Liver (tissue), 8 donors: ENCODE measurements at regions not wholly inside any gene's neighbourhood (a gene's known extent, or its start where the extent isn't known, plus 50 kb on each side); places are given as distances from the start of the nearest gene placed in this dataset.

Experiments used
- DNase-seq: peaks from one replicate; pipeline ENCODE4 v3.0.0-alpha.2; 2017; ENCODE audit warnings: low spot score
- H3K27ac ChIP-seq, 2 donors: one replicate each; pipeline ENCODE4 v1.7.0; 2013; ENCODE audit warnings: inconsistent platforms in 2 of 2, low read length in 2 of 2, control low read depth in 1 of 2, low read depth in 1 of 2, mild to moderate bottlenecking in 1 of 2
- H3K27me3 ChIP-seq, 4 donors: one replicate each; pipeline versions ENCODE4 v1.6.1 to v1.7.0; 2013; ENCODE audit warnings: low read length in 3 of 4, inconsistent platforms in 1 of 4, mild to moderate bottlenecking in 1 of 4, moderate library complexity in 1 of 4; ENCODE audit not compliant: control insufficient read depth in 4 of 4, insufficient read depth in 4 of 4
- H3K36me3 ChIP-seq, 4 donors: one replicate each; pipeline versions ENCODE4 v1.6.1 to v1.7.0; 2013; ENCODE audit warnings: low read length in 3 of 4, mild to moderate bottlenecking in 3 of 4, low read depth in 1 of 4, moderate library complexity in 1 of 4; ENCODE audit not compliant: control insufficient read depth in 4 of 4, insufficient read depth in 3 of 4
- H3K4me1 ChIP-seq, 4 donors: one replicate each; pipeline versions ENCODE4 v1.6.1 to v1.7.0; 2013; ENCODE audit warnings: low read length in 3 of 4, mild to moderate bottlenecking in 3 of 4, moderate library complexity in 1 of 4; ENCODE audit not compliant: control insufficient read depth in 4 of 4, insufficient read depth in 4 of 4
- H3K4me3 ChIP-seq, 3 donors: one replicate each; pipeline versions ENCODE4 v1.6.1 to v1.7.0; 2013; ENCODE audit warnings: low read length in 3 of 3, control low read depth in 1 of 3, low read depth in 1 of 3, mild to moderate bottlenecking in 1 of 3
- H3K9ac ChIP-seq, 2 donors: one replicate each; pipeline ENCODE4 v1.7.0; 2013; ENCODE audit warnings: low read length in 2 of 2, mild to moderate bottlenecking in 2 of 2, moderate library complexity in 2 of 2, control low read depth in 1 of 2, low read depth in 1 of 2
- H3K9me3 ChIP-seq, 4 donors: one replicate each; pipeline versions ENCODE4 v1.6.1 to v1.7.0; 2013; ENCODE audit warnings: low read length in 3 of 4; ENCODE audit not compliant: control insufficient read depth in 4 of 4
- EGR1 ChIP-seq, 2 donors: IDR thresholded peaks; 2 replicates each; pipeline ENCODE4 v1.6.1; 2016 to 2018; ENCODE audit warnings: antibody characterized with exemption in 2 of 2, low read depth in 2 of 2
- FOXA1 ChIP-seq: IDR thresholded peaks from 2 replicates; pipeline ENCODE4 v1.6.1; 2016; ENCODE audit warnings: antibody characterized with exemption
- GABPA ChIP-seq, 2 donors: IDR thresholded peaks in 1 of 2; conservative IDR thresholded peaks in 1 of 2; 2 replicates each; pipeline ENCODE4 v1.6.1; 2016; ENCODE audit warnings: antibody characterized with exemption in 2 of 2, mild to moderate bottlenecking in 1 of 2, moderate library complexity in 1 of 2
- HNF4G ChIP-seq: IDR thresholded peaks from 2 replicates; pipeline ENCODE4 v1.6.1; 2016; ENCODE audit warnings: antibody characterized with exemption
- JUND ChIP-seq, 2 donors: IDR thresholded peaks; 2 replicates each; pipeline ENCODE4 v1.6.1; 2016; ENCODE audit warnings: antibody characterized with exemption in 2 of 2
- RAD21 ChIP-seq, 2 donors: IDR thresholded peaks; 2 replicates each; pipeline ENCODE4 v1.6.1; 2016; ENCODE audit warnings: antibody characterized with exemption in 2 of 2, mild to moderate bottlenecking in 2 of 2
- RXRA ChIP-seq, 2 donors: IDR thresholded peaks; 2 replicates each; pipeline ENCODE4 v1.6.1; 2017 to 2018; ENCODE audit warnings: antibody characterized with exemption in 2 of 2, mild to moderate bottlenecking in 1 of 2
- SP1 ChIP-seq: IDR thresholded peaks from 2 replicates; pipeline ENCODE4 v1.6.1; 2018; ENCODE audit warnings: antibody characterized with exemption, mild to moderate bottlenecking
- TAF1 ChIP-seq: conservative IDR thresholded peaks from 2 replicates; pipeline ENCODE4 v1.6.1; 2016; ENCODE audit warnings: antibody characterized with exemption, mild to moderate bottlenecking
- YY1 ChIP-seq: IDR thresholded peaks from 2 replicates; pipeline ENCODE4 v1.6.1; 2016; ENCODE audit warnings: antibody characterized with exemption, mild to moderate bottlenecking
- WGBS: extraction: QIAGEN DNeasy Blood & Tissue Kit; methylation state at CpG from one replicate; pipeline ENCODE4 v1.1.7; 2013; 5-methylcytosine and 5-hydroxymethylcytosine counted together
- TF ChIP-seq, protein P1 (sequence below): IDR thresholded peaks from 2 replicates; pipeline ENCODE4 v1.6.1; 2016; ENCODE audit warnings: antibody characterized with exemption
- TF ChIP-seq, protein P2 (sequence below): IDR thresholded peaks from 2 replicates; pipeline ENCODE4 v1.6.1; 2016; ENCODE audit warnings: antibody characterized with exemption
- TF ChIP-seq, protein P3 (sequence below): IDR thresholded peaks from 2 replicates; pipeline ENCODE4 v1.6.1; 2016; ENCODE audit warnings: antibody characterized with exemption
- TF ChIP-seq, protein P4 (sequence below): fragments of 150-350 bp; IDR thresholded peaks from 2 replicates; pipeline ENCODE4 v1.5.1; 2017; ENCODE audit warnings: improper control_type of control experiment, low read depth, low read length; ENCODE audit not compliant: missing input control
- TF ChIP-seq, protein P5 (sequence below): IDR thresholded peaks from 2 replicates; pipeline ENCODE4 v1.6.1; 2016; ENCODE audit warnings: antibody characterized with exemption, mild to moderate bottlenecking
- donor health status: healthy.
- donor health status: healthy.
- donor health status: healthy.
- donor health status: healthy.
- donor health status: healthy.

DNA sequence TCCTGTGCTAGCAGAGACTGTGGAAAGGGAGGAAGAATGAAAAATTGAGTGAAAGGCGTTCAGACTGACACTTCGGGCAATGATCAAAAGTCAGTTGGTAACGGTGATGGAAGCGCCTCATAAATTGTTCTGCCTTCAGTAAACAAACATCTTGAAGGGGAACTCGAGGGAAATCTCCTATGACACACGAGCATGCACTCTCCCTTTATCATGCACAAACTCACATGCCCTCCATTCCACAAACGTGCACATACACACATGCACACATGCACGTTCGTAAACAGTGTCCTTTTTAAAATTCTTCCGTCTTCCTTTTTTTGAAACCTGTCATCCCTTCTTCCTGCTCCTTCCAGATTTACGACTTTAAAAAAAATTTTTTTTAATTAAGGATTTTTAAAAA lies 77.8 kb upstream of the TMEM45B start:
- Histone ChIP-seq H3K27ac (no peak overlapping the region), H3K36me3 (no peaks in the 10 kb centered on the region), H3K4me1 (no peaks in the 10 kb centered on the region), H3K9ac (no peak overlapping the region), H3K27me3 (peaks cover 0 to 3% (median 0%) of the 10 kb centered on the region in 4 donors), H3K4me3 (no peak overlapping the region), H3K9me3 (peaks cover 0 to 6% (median 0%) of the 10 kb centered on the region in 4 donors)
- DNase-seq: no peak
- TF ChIP-seq TAF1: no peak
- TF ChIP-seq, protein P1, sequence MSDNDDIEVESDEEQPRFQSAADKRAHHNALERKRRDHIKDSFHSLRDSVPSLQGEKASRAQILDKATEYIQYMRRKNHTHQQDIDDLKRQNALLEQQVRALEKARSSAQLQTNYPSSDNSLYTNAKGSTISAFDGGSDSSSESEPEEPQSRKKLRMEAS: no peak
- no peak for TF ChIP-seq RAD21 (IDR thresholded peaks at IDR 0.05)
- no peak for TF ChIP-seq FOXA1
- no peak for TF ChIP-seq HNF4G
- TF ChIP-seq, protein P2, sequence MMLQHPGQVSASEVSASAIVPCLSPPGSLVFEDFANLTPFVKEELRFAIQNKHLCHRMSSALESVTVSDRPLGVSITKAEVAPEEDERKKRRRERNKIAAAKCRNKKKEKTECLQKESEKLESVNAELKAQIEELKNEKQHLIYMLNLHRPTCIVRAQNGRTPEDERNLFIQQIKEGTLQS: no peak
- TF ChIP-seq, protein P3, sequence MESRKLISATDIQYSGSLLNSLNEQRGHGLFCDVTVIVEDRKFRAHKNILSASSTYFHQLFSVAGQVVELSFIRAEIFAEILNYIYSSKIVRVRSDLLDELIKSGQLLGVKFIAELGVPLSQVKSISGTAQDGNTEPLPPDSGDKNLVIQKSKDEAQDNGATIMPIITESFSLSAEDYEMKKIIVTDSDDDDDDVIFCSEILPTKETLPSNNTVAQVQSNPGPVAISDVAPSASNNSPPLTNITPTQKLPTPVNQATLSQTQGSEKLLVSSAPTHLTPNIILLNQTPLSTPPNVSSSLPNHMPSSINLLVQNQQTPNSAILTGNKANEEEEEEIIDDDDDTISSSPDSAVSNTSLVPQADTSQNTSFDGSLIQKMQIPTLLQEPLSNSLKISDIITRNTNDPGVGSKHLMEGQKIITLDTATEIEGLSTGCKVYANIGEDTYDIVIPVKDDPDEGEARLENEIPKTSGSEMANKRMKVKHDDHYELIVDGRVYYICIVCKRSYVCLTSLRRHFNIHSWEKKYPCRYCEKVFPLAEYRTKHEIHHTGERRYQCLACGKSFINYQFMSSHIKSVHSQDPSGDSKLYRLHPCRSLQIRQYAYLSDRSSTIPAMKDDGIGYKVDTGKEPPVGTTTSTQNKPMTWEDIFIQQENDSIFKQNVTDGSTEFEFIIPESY: no peak
- no peak for TF ChIP-seq EGR1 (IDR thresholded peaks at IDR 0.05; ENCODE audit: low read depth in 2 of 2)
- TF ChIP-seq GABPA (IDR thresholded peaks at IDR 0.05 in 1 of 2, conservative IDR thresholded peaks at IDR 0.05 in 1 of 2): no peak
- TF ChIP-seq, protein P4, sequence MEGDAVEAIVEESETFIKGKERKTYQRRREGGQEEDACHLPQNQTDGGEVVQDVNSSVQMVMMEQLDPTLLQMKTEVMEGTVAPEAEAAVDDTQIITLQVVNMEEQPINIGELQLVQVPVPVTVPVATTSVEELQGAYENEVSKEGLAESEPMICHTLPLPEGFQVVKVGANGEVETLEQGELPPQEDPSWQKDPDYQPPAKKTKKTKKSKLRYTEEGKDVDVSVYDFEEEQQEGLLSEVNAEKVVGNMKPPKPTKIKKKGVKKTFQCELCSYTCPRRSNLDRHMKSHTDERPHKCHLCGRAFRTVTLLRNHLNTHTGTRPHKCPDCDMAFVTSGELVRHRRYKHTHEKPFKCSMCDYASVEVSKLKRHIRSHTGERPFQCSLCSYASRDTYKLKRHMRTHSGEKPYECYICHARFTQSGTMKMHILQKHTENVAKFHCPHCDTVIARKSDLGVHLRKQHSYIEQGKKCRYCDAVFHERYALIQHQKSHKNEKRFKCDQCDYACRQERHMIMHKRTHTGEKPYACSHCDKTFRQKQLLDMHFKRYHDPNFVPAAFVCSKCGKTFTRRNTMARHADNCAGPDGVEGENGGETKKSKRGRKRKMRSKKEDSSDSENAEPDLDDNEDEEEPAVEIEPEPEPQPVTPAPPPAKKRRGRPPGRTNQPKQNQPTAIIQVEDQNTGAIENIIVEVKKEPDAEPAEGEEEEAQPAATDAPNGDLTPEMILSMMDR: no peak
- TF ChIP-seq SP1: no peak
- TF ChIP-seq, protein P5, sequence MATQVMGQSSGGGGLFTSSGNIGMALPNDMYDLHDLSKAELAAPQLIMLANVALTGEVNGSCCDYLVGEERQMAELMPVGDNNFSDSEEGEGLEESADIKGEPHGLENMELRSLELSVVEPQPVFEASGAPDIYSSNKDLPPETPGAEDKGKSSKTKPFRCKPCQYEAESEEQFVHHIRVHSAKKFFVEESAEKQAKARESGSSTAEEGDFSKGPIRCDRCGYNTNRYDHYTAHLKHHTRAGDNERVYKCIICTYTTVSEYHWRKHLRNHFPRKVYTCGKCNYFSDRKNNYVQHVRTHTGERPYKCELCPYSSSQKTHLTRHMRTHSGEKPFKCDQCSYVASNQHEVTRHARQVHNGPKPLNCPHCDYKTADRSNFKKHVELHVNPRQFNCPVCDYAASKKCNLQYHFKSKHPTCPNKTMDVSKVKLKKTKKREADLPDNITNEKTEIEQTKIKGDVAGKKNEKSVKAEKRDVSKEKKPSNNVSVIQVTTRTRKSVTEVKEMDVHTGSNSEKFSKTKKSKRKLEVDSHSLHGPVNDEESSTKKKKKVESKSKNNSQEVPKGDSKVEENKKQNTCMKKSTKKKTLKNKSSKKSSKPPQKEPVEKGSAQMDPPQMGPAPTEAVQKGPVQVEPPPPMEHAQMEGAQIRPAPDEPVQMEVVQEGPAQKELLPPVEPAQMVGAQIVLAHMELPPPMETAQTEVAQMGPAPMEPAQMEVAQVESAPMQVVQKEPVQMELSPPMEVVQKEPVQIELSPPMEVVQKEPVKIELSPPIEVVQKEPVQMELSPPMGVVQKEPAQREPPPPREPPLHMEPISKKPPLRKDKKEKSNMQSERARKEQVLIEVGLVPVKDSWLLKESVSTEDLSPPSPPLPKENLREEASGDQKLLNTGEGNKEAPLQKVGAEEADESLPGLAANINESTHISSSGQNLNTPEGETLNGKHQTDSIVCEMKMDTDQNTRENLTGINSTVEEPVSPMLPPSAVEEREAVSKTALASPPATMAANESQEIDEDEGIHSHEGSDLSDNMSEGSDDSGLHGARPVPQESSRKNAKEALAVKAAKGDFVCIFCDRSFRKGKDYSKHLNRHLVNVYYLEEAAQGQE: no peak
- TF ChIP-seq RXRA (IDR thresholded peaks at IDR 0.05): no peak
- WGBS: 62% methylated on average over 11 of the region's 11 CpGs

DNA sequence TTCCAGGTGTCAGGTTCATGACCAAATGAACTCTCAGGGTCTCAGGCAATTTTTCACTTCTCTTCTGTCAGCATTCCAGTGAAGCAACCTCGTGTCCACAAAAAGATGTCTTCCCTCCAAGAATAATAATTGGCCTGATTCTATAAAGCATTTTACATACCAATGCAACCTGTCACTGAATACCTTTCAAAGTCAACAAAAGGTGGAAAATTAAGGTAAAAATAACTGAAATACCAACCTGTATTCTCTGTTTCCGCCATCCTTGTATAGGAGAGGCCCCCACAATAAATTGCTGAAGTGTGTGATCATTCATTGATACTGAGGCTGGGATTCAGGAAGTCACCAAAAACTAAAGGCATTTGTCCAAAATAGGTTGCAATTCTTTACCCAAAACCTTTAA lies 77.4 kb upstream of the TMEM45B start:
- Histone ChIP-seq H3K27me3 (peaks cover 0 to 3% (median 0%) of the 10 kb centered on the region in 4 donors), H3K36me3 (no peaks in the 10 kb centered on the region), H3K9ac (no peak overlapping the region), H3K4me3 (no peak overlapping the region), H3K4me1 (no peaks in the 10 kb centered on the region), H3K27ac (no peak overlapping the region), H3K9me3 (peaks cover 0 to 6% (median 0%) of the 10 kb centered on the region in 4 donors)
- 77% methylated on average over 2 of the region's 2 CpGs for WGBS
- DNase-seq: no peak
- TF ChIP-seq, protein P1: no peak
- TF ChIP-seq HNF4G (no peak), SP1 (no peak), YY1 (no peak), TAF1 (no peak), RXRA (IDR thresholded peaks at IDR 0.05) (no peak), JUND (IDR thresholded peaks at IDR 0.05) (no peak), FOXA1 (no peak)
- TF ChIP-seq, protein P5: no peak
